HG03039 (cell line): ENCODE measurements at regions not wholly inside any gene's neighbourhood (a gene's known extent, or its start where the extent isn't known, plus 50 kb on each side); places are given as distances from the start of the nearest gene placed in this dataset.

ENCODE experiments used
- ATAC-seq: cut with Tn5 transposase; IDR thresholded peaks from one replicate; pipeline ENCODE4 v1.9.1; 2021; ENCODE audit warnings: mild to moderate bottlenecking, moderate library complexity; ENCODE audit not compliant: unreplicated experiment

GRCh38 chr21:27649762-27650161, 682.9 kb upstream of the ADAMTS5 start:
- ATAC-seq: no peak

- no peak for ATAC-seq
These were observed 682.4 kb upstream of the ADAMTS5 start for GRCh38 chr21:27649323-27649722.

GRCh38 chr21:27648560-27648959, 681.7 kb upstream of the ADAMTS5 start:
- ATAC-seq: no peak

- ATAC-seq: no peak
These were observed 681.0 kb upstream of the ADAMTS5 start for GRCh38 chr21:27647921-27648320.

- no peak for ATAC-seq
These were observed 680.5 kb upstream of the ADAMTS5 start for GRCh38 chr21:27647401-27647800.

- no peak for ATAC-seq
These were observed 679.8 kb upstream of the ADAMTS5 start for GRCh38 chr21:27646691-27647090.

GRCh38 chr21:27646056-27646455, 679.2 kb upstream of the ADAMTS5 start:
- no peak for ATAC-seq

- no peak for ATAC-seq
These were observed 678.4 kb upstream of the ADAMTS5 start for GRCh38 chr21:27645285-27645684.

- no peak for ATAC-seq
These were observed 676.4 kb upstream of the ADAMTS5 start for GRCh38 chr21:27643326-27643725.

- ATAC-seq: no peak
These were observed 672.4 kb upstream of the ADAMTS5 start for GRCh38 chr21:27639286-27639685.

- no peak for ATAC-seq
These were observed 669.8 kb upstream of the ADAMTS5 start for GRCh38 chr21:27636656-27637055.

- ATAC-seq: no peak
These were observed 666.7 kb upstream of the ADAMTS5 start for GRCh38 chr21:27633631-27634030.

- no peak for ATAC-seq
These were observed 664.6 kb upstream of the ADAMTS5 start for GRCh38 chr21:27631471-27631870.

GRCh38 chr21:27622631-27623030, 655.7 kb upstream of the ADAMTS5 start:
- no peak for ATAC-seq

GRCh38 chr21:27614231-27614630, 647.3 kb upstream of the ADAMTS5 start:
- no peak for ATAC-seq

- no peak for ATAC-seq
These were observed 639.5 kb upstream of the ADAMTS5 start for GRCh38 chr21:27606422-27606821.

GRCh38 chr21:27596196-27596595, 629.3 kb upstream of the ADAMTS5 start:
- no peak for ATAC-seq

GRCh38 chr21:27595716-27596115, 628.8 kb upstream of the ADAMTS5 start:
- no peak for ATAC-seq

- ATAC-seq: no peak
These were observed 623.4 kb upstream of the ADAMTS5 start for GRCh38 chr21:27590271-27590670.

- no peak for ATAC-seq
These were observed 622.9 kb upstream of the ADAMTS5 start for GRCh38 chr21:27589781-27590180.

GRCh38 chr21:27586986-27587385, 620.1 kb upstream of the ADAMTS5 start:
- no peak for ATAC-seq

GRCh38 chr21:27586326-27586725, 619.4 kb upstream of the ADAMTS5 start:
- ATAC-seq: no peak

GRCh38 chr21:27584256-27584655, 617.4 kb upstream of the ADAMTS5 start:
- ATAC-seq: no peak

- ATAC-seq: no peak
These were observed 616.1 kb upstream of the ADAMTS5 start for GRCh38 chr21:27582948-27583430.
